HG03066 (cell line): ENCODE measurements at regions not wholly inside any gene's neighbourhood (a gene's known extent, or its start where the extent isn't known, plus 50 kb on each side); places are given as distances from the start of the nearest gene placed in this dataset.
A peak's percentile ranks its signal among the peaks of the same experiment; 100 is the strongest.

Experiments
- ATAC-seq: cut with Tn5 transposase; IDR thresholded peaks from one replicate; pipeline ENCODE4 v1.9.1; 2021; ENCODE audit warnings: low read depth; ENCODE audit not compliant: unreplicated experiment

DNA sequence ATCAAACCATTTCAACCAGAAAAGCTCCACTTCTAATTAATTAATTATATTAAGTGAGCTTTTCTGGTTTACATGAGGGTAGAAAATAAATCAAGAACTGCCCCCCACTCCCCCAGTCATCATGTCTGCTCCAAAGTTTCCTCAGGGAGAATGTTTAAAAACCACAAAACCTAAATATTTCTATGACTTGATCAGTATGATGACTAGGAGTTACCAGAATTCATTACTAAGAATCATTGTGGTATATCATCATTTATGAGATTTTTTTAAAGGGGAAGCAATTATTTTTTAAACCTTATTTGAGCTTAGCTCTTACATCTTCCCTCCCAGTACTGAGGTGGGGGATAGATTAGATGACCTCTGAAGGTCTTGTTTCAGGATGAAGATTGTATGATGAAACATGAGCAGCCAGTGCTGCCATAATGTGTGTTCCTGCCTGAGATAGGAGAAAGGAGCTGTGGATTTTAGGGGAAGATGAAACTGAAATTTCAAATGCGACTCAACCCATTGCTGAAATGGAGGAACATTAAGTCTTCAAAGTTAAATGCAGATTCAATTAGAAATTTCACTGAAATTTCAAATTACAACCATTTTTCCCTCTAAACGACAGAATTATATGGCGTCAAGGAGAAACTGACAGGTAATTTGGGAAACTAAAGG lies 401.3 kb upstream of the CADM1 start:
- no peak for ATAC-seq

DNA sequence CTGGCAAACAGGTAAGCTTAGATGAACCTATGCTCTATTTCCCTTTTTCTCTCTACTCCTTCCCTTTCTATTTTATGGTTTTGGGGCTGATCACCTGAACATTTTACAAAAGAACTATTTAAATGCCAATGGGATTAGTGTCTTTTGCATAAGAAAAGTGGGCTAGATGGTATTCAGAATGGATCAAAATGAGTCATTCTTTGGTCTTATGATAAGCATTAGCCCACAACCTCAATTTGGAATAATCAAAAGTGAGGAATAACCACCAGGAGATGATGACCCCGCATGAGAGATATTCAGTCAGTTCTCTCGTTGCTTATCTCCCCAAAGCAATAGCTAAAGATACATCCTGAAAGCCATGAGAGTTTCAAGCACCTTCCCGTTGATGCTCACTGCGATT lies 399.0 kb upstream of the CADM1 start:
- no peak for ATAC-seq

- no peak for ATAC-seq
Measured at GRCh38 chr11:115901069-115901468, 396.9 kb upstream of the CADM1 start.

GRCh38 chr11:115900111-115900510 lies 395.9 kb upstream of the CADM1 start:
- ATAC-seq = no peak

- ATAC-seq = no peak
Measured at GRCh38 chr11:115897707-115898106, 393.5 kb upstream of the CADM1 start.

DNA sequence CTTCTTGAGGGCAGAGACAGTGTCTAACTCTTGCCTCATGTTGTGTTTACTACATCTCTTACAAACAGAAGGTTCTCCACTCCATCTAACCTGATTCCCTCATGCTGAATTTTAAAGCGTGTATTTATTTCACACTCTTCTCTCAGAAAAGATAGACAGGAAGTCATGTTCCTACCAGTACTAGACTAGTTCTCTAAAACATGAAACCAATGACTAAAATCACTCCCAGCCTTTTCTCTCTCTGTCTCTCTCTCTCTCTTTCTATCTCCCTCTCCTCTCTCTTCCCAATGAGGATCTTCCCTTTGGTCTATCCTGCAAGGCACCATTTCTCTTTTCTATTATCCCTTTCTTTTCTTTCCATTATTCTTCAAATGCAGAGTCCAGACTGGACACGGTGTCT lies 391.9 kb upstream of the CADM1 start:
- ATAC-seq = no peak

DNA sequence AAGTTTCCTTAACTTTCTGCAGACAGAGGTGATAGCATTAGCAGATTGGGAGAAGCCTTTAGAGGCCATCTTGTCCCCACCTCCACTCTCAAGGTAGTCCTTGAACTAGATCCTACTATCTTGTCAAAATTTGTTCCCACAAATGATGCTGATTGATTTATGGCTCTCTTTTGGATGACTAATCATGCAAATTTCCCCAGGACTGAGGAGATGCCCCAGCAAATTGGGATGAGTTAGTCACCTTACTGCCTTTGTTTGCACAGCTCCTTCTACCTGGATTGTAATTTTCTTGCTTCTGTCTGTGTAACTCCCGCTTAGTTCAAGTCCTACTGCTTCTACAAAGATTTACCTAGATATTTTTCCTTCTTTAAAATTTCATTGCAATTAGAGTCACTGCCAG lies 391.4 kb upstream of the CADM1 start:
- no peak for ATAC-seq

- no peak for ATAC-seq
Measured at GRCh38 chr11:115894176-115894575, 390.0 kb upstream of the CADM1 start.

DNA sequence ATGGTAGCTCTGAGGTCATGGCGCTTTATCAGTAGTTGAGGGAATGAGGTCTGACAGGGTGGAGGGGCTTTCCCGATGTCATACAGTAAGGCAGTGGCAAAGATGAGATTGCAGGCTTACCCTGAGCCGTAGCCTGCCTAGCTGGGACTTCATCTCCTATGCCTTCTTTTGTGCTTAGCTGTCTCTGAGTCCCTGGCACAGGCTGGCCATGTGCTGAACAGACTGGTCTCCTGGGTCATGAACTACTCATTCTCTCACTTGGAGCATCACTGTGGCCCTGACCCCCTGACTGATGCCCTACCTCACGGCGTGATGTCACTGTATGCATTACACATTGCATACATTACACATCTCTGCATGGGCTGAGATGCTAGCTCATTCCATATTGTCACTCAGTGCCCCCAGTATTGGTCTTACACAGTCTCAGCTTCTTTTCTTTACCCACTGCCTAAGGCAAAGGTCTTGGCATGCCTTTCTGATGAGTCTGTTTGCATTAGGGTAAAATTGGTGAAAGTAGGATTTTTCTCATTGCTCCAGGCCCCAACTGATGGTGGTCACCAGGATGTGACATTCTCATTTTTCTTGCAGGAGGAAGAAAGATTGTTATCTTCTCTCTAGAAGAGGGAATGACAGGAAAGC lies 389.4 kb upstream of the CADM1 start:
- ATAC-seq = no peak

DNA sequence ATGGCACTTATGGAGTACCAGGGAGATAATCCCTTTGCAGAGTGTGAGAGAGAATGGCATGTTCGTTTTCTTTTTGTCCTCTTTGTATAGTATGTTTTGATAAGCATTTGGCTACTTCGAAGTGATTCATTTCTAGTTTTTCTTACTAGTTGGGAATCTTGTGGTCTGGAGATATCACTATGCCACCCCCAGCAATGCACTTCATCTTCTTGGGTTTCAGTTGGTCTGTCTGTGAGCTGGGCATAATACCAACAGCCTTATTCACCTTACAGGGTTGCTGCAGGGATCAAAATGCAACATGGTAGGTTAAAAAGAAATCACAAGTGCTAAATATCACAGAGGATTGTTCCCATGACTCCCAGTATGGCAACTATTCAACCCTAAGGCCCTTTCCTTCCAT lies 387.8 kb upstream of the CADM1 start:
- no peak for ATAC-seq

GRCh38 chr11:115891581-115891980 lies 387.4 kb upstream of the CADM1 start:
- ATAC-seq = no peak

DNA sequence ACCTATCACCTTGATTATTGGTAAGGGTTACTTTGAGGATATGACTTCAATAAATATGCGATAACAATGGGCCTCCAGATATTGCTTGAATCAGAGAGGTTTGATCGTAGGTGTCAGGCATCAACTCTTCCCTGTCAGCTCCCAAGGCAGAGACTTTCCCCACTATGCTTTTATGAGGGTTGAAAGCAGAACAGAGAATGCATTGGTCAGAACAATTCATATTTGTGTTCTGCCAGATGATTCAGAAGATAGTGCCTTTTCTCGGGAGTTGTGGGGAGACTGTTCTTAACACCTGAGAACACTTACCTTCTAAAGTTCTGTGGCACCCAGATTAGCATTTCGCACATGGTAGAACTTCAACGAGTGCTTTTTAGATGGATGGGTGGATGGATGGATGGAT lies 386.3 kb upstream of the CADM1 start:
- no peak for ATAC-seq

GRCh38 chr11:115889712-115890111 lies 385.5 kb upstream of the CADM1 start:
- no peak for ATAC-seq

GRCh38 chr11:115887727-115888126 lies 383.5 kb upstream of the CADM1 start:
- ATAC-seq = no peak

GRCh38 chr11:115887316-115887715 lies 383.1 kb upstream of the CADM1 start:
- no peak for ATAC-seq

DNA sequence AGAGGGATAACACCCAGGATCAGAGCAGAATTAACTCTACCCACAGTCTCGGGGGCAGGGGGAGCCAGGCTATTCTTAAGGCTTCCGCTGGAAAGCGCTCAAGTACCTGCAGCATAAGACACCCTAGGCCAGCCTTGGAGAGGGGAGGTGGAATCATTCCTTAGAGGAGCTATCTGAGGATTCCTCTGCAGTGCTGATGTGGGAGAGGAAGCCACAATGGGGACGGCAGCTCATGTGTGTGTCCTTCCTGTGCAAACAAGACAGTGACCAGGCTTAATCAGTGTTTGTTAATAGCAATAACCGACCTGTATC lies 382.2 kb upstream of the CADM1 start:
- no peak for ATAC-seq

DNA sequence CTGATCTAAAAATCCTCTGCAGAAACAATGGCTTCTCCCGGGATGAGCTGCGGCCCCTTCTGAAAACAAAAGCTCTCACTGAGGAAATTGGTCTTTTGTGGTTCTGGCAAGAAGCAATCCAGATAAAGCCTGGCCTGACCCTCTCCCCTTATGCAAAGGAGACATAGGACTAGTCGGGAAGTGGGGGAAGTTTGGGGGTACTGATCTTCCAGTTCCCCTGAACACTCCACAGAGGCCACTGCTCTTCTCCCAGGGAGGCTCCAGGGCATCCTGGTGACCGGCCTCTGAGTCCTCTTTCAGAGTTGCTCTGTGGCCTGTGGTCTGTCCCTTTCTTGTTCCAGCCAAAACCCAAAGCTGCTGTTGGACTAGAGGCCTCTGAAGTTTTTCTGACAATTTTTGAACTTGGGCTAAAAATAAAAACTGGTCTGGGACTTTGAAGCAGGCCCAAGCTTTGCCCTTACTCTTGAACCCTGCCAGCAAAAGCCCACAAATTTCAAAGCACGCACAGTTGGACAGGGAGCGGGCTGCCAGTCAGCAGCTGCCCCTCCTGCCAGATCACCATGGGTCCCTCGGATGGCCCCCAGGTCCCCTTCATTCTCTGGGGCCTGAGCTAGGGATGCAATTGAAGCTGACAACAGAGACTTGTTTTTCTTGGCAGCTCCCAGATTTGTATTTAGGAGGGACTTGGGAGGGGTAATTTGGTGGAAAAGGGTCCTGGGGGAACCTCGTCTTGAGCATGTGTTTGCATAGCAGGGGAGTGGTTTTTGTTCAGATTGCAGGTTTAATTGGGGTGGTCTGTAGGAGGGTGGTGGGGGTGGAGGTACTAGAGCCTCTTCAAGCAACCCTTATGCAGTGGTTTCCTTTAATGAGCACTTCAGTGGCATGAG lies 381.6 kb upstream of the CADM1 start:
- ATAC-seq = no peak

GRCh38 chr11:115884800-115885534 lies 380.8 kb upstream of the CADM1 start:
- ATAC-seq = no peak

DNA sequence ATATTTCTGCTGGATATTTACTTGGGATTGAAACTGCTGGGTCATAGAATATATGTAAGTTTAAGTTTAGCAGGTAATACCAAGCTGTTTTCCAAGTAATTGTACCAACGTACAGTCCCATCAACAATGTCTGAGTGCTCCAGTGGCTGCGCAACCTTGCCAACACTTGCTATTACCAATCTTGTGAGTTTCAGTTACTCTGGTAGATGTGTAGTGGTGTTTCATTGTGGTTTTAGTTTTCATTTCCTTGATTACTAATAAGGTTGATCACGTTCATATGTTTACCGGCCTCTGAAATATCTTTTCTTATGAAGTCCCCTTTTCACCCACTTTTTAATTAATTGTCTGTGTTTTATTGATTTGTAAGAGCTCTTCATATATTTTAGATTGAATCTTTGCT lies 370.6 kb upstream of the CADM1 start:
- ATAC-seq = peak; percentile 67

DNA sequence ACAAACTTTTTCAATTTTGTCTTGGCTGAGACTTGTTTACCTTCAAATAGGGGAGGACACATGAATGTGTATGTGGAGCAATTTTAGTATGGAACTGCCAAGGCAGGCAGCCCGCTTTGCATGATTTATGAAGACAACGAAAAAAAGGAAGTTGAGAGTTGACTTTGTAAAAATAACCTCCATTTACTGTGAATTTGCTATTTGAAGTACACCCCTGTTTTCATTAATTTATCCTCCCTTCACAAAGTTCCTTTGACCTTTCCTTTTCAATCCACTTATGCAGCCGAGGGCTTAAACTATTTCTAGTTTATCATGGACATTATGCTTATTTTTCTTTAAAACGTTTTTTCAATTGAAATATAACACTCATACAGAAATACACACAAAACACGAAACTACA lies 369.6 kb upstream of the CADM1 start:
- ATAC-seq = no peak

DNA sequence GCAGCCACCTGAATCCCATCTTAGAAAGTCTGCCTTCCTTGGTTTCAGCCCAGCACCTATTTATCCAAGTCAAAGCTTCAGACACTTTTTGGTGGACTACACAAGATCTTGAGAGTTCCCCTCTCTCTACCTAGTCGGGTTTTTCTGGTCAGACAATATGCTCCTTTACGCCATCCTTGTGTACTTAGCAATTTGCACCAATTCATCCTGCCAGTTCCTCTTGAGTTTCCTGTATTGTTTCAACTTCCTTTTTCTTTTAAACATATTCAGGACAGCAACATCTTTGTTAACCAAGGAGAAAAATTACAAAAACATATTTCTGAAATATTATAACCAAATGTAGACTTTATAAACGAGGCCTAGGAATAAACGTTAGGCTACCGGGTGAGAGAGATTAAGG lies 368.2 kb upstream of the CADM1 start:
- no peak for ATAC-seq
